LHCN-M2 (cell line): ENCODE measurements at regions not wholly inside any gene's neighbourhood (a gene's known extent, or its start where the extent isn't known, plus 50 kb on each side); places are given as distances from the start of the nearest gene placed in this dataset.
"Not testable (repeated sequence)": the region's sequence is repeated elsewhere in the genome, so short reads cannot be mapped to it uniquely, and the experiment has no call there.

Experiments used
- DNase-seq: peaks from one replicate; pipeline ENCODE4 v3.0.0-alpha.2; 2012; ENCODE audit warnings: low read depth

DNA sequence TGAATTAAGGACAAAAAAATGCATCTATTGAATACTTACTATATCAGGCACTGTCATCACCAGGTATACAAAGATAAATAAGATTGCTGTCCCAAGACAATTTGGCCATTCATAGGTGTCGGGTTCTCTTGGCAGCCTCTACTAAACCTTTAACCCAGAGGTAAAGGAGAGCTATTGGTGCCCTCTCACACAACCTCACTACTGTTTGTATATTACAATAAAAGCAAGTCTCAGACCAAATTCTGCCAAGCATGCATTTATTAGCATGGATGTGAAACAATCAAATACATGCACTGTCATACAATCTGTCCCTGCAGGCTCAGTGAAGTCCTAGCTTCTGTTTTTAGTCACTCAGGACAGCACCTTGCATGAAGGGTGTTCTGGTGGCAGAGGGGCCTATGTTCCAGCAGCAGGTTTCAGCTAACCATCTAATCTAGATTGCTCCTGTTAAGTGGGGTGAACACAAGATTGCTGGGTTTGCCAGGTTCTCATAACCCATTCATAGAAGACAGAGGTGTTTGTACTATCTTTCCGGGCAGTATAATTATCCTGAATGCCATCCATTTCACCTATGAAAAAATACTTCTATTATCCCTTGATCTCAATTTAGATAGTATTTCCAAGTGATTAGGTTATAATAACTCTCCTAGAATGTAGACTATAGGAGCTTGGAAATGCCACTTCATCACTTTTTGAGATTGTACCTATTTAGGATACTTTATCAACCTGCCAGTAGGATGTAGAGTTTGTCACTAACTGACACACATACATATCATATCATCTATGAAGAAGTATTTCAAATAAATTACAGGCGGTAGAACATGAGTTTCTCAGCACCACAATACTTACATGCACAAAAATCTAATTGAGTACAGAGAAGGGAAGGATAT lies 254.0 kb upstream of the KRR1 start:
- no peak for DNase-seq

DNA sequence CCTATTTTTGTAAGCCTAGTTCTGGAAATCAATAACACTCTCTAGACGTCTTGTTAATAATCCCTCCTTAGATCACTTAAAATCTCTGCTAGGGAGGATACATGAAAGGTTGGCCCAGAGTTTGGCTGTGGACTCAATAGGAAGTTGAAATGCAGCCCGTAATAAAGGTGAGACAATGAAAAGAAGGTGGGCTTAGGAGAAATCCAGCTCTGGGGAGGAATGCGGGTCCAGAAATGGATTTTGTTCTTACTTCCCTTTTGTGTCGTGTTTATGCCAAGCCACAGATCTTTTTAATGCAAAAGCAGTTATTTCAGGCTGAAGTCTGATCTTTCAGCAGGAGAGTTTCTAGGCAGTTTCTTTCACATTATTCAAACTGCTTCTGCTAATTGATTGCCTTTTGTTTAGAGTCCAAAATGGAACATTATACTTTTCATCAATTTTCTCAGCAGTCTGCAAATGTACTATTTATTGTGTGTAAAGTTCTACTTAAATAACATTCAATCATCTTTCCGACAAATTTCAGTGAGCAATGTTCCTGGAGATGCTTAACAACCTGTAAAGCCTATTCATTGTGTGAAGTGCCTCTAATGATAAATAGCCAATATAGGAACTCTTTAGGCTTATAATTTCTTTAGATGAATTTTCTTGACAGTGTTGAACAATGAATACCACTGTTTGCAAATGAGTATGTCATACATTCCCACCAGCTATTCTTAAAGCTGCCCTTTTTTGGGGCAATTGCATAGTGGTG lies 252.9 kb upstream of the KRR1 start:
- no peak for DNase-seq

DNA sequence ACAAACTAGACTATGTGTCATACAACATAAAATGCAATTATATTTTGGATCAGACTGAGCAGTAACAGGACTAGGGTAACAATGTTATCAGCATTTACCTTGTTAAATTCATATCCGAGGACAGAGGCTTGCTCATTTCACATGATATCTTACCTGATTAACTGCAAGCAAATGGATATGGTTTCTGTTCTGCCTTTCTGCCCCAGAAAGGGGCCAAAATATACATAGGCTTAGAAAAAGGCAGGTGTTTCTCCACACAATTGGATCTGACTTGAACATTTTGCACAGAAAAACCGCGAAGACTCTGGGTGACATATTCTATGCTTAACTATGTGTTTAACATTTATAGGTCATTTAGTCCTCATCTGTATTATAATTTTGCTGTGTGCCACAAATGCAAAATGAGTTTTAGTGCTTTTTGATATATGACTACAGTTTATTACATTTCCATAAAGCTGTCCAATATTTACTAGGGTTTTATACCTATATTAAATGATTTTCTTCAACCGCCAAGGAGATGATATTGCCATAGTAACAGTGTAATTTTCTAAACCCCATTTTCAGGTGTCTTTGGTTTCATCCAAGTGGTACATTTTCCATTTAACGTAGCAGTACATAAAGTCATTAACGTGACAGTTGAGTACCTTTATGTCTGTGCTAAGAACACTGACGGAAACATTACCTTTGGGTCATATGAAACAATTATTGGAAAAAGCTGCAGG lies 249.3 kb upstream of the KRR1 start:
- no peak for DNase-seq

DNA sequence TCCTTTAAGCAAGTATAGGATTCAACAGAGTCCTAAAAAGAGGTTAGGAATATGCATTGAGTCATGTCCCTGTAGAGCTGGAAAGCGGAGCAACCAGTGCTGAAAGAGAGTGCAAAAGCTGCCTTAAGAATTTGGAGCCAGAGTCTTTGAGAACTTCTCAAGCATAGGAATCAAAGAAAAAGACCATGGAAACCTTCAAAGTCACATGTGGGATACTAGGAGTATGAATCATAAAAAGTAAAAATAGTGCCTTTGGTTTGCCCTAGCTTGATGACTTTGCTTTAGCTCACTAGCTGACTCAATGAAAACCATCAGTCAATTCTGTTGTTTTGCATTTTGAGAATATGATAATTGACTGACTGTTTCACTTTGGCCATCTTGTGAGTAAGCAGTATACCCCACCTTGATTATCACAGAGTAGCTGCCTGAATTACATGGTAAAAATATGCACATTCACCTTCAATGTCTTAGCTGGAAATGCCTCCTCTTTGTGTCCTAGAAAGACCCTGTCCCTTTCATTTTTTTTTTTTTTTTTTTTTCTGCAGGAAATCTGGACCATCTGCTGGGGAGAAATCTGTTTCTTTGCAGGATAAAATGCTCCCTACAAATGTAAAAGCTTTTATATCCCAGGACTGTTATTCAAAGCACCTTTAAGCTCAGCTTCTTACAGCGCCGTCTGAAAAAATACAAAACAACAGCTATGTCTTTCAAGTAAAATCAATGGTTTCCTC lies 248.6 kb upstream of the KRR1 start:
- peak; percentile 92 for DNase-seq

DNA sequence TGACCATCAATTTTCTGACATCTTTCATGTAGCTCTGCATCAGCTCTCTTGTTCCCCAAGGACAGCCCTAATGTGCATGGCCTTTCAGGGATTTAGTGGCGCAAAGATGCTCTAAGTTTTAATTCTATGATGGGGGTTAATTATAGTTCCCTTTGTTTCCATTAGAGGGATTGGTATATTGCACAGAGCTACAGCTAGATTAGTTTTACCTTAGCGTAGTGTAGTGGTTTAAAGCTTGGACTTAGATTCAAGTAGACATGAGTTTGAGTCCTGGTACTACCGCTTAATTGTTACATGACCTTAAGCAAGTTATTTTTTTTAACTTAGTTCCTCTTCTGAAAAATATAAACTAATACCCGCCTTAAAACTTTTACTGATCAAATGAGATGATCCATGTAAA lies 247.8 kb upstream of the KRR1 start:
- DNase-seq: no peak

DNA sequence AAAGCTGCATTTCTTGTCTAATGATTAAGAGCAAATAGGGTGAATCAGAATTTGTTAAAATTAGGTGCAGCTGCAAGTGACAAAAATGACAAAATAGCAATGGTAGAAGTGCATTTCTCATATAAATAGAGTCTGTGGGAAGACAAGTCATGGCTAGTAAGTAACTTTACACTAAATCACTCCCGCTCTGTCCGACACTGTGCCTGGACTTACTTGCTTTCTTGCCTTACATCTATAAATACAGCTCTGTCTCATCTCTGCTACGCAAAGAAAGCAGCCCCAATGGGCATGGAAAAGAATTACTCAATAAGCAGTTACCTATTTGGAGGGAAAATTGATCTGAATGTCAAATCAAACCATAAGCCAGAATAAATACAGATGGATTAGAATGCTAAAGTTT lies 245.4 kb upstream of the KRR1 start:
- no peak for DNase-seq

DNA sequence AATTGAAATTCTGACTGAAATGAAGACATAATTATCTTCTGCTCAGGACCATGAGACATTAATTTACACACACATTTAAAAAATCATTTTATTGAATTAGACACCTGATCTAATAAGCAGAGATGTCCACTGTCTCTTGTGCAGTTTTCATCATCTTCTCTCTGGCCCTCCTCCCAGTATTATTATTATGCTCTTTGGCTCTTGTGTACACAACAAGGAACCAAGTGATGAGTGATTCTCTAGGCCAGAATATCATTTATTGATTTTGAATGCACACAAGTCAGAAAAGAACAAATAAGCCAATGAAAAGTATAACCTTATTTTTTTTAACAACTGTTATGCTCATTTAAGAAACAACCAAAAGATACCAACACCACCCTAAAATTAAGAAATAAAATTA lies 244.7 kb upstream of the KRR1 start:
- no peak for DNase-seq

DNA sequence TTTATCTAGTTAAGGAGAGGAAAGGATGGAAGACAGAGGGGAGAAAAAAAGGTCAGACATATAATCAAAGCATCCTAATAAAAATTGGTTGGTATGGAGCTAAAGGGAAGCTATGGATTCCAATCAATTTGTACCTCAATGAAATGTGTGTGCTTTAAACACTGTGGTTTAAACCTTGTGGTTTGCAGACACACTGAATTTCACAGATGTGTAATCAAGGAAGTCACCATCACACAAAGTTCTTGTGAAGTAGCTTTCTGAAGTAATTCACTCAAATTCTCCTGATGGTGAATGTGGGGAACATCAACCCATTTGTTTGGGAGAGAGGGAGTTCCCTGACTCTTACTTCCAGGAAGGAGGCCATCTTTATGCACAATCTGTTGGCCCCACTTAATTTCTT lies 243.3 kb upstream of the KRR1 start:
- peak; percentile 35 for DNase-seq

DNA sequence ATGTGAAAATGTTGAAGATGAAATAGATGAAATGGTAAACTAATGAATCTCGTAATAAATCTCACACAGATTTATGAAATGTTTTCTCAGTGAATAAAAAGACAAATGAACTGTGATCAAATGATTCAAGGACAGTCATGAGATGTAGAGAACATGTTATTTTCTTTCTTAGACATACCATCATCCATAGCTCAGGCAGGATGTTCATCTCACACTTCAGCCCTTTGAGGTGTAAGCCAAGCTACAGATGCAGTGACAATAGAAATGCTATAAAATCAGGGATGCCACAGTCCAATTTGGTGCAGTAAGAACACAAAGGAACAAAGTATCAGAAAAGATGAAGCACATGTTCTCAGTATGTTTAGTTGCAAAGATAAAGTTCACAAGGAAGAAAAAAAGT lies 242.7 kb upstream of the KRR1 start:
- DNase-seq: no peak

DNA sequence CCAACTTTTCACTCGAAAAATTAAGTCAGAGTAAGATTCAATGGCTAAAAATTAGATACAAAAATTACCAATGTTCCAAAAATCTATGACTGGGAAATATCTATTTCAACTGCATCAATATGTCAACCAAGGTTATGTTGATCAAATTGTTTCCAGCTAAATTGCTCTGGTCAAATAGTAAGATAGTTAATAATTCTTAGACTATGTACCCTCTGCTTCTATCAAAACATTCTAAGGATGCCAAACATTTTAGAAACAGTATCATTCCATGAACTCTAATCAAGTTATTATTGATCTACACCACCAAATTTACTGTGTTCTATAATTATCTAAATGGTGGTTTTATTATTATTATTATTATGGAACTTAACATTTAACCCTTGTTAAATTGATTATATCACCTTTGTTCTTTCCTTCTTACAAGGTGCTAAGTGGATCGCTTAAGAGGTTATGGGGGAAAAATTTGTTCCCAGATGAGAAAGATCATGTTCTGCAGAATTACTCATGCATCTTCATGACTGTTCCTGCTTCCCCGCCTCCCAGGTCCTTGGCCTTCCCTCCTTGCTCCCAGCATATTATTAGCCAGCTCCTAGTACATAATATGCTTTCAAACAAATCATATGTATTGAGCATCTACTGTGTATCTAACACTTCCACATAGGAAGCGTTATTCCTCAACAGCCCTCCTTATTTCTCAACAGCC lies 240.5 kb upstream of the KRR1 start:
- DNase-seq: peak; percentile 56

DNA sequence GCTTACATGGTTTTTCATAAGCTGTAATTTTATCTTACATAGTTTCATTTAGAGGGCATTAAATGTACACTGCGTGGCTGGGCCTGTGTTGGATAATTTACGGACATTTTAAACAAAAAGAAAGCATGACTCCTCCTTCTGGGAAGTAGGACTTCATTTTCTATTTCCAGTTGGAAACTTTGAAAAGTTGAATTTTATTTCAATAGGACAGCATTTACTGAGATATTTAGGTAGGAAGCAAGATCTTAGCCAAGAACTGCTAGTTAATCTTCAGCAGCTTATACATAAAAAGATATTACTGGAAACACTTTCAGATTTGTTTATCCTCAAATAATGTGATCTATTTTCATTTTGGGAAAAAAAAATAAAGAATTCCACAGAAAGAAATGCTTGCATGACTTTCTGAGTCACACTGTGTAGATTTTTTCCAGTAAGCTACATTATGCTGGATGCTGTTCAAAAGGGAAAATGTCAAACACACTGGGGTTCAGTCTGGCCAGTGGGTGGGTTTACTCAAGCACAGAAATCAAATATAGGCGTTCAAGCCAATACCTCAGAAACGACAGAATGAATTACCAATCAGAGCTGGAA lies 239.4 kb upstream of the KRR1 start:
- peak; percentile 69 for DNase-seq

DNA sequence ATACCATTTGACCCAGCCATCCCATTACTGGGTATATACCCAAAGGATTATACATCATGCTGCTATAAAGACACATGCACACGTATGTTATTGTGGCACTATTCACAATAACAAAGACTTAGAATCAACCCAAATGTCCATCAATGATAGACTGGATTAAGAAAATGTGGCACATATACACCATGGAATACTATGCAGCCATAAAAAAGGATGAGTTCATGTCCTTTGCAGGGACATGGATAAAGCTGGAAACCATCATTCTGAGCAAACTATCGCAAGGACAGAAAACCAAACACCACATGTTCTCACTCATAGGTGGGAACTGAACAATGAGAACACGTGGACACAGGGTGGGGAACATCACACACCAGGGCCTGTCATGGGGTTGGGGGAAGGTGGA lies 237.6 kb upstream of the KRR1 start:
- DNase-seq: not testable (repeated sequence)

DNA sequence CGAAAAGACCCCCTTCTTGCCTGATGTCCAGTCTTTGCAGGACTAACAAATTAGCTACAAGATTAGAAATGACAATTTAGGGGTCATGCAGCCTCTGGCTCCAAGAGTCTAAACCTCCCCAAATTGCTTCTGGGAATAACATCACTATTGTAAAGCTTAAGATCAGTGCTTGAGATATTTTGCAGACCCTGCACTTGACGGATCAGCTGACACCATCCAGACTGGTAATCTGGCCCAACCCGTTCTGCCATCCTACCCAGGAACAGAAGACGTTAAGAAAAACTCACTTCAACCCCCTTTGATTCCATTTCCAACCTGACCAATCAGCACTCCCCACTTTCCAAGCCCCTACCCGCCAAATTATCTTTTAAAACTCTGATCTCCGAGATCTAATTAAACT lies 236.7 kb upstream of the KRR1 start:
- no peak for DNase-seq

DNA sequence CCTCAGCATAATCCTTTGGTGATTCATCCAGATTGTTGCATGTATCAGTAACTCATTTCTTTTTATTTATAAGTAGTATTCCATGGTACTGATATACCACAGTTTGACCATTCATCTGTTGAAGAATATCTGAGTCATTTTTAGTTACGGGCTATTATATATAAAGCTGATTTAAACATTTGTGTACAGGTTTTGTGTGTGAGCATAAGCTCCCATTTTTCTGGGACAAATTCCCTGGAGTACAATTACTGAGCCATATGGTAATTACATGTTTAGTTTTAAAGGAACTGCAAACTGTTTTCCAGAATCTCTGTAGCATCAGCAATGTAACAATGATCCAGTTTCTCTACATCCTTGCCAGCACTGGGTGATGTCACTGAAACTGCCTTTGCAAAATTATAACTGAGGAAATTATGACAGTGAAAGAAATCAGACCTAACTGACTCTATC lies 236.2 kb upstream of the KRR1 start:
- DNase-seq: peak; percentile 82

DNA sequence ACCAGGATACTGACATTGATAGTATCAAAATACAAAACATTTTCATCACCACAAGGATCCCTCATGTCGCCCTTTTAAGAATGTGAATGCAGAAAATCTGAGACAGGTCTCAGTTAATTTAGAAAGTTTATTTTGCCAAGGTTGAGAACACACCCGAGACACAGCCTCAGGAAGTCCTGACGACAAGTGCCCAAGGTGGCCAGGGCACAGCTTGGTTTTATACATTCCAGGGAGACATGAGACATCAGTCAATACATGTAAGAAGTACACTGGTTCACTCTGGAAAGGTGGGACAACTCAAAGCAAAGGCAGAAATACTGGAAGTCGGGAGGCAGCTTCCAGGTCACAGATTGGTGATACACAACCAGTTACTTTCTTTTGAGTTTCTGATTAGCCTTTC lies 235.2 kb upstream of the KRR1 start:
- no peak for DNase-seq

DNA sequence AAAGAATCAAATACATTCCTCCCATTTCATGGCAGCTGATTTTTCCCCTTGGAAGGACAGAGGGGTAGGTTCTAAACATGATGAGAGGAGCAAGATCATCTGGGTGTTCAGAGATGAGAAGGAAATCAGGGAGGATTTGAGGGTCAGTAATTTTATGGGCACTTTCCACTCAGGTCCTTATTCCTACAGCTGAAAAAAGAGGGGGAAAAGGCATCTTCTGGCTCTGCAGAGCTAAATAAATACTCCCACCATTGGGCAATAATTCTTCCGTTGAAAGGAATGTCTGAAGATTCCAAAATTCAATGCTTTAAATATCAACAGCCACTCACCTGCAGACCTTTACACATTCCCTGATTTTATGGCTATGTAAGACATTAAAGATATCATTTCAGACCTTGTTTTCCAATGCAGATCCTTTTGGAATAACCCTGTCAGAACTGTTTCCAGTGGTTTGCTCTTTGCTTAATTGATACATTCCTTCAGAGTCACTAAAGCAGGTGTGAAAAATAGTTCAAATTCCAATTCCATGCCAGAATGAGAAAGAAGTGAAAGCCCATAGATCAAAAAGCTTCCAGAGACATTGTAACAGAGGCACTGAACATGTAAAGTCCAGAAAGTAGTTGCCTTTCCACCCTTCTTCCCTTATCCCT lies 233.3 kb upstream of the KRR1 start:
- DNase-seq: no peak

DNA sequence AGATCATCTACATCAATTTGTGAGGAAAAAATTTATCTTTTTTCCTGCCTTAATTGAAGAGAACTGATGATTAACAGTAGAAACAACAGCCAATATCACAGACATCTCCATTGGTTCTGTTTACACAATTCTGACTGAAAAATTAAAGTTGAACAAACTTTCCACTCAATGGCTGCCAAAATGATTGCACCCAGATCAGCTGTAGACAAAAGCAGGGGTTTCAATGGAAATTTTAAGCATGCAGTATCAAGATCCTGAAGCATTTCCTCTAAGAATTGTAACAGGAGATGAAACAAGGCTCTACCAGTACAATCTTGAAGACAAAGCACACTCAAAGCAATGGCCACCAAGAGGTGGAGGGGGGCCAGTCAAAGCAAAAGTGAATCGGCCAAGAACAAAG lies 231.6 kb upstream of the KRR1 start:
- no peak for DNase-seq

DNA sequence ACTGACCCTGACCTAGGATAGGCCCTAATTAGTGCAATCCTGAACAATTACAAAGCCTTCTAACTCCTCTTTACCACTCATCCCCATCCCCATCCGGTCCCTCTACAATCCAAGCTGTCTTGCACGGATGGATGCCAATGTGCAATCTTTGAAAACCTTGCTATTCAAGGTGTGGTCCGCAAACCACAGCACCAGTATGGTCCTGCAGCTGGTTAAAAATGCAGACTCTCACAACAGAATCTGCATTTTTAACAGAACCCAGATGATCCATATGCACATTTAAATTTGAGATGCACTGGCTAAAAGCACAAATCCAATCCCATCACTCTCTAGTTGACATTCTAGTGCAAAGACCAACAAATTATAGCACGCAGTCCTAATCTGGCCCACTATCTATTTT lies 230.6 kb upstream of the KRR1 start:
- DNase-seq: no peak

DNA sequence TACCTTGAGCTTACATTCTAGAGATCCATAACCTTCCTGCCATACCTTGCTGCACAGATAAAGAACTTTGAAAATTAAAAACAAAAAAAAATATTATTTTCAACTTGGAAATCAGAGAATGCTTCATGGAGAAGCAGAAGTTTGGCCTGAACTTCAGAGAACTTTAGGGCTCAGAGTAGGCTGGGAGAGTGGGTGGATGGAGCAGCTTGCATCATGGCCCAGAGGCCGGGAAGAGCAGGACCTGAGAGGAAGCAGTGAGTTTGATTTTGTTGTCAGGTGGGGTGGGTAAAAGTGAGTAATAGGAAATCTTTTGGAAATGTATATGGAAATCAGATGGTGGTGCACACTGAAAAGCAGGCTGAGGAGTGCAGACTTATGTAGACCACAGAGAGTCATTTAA lies 228.5 kb upstream of the KRR1 start:
- no peak for DNase-seq

DNA sequence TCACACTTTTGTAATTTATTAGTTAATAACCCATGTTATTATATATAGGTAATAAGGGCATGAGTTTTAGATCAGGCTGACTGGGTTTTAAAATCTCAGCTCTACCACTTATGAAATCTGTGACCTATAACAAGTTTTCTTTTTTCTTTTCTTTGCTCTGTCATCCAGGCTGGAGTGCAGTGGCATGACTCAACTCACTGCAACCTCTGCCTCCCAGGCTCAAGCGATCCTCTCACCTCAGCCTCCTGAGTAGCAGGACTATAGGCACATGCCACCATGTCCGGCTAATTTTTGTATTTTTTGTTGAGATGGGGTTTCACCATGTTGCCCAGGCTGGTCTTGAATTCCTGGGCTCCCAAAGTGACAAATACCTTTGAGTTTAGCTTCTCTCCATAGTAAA lies 227.7 kb upstream of the KRR1 start:
- DNase-seq: not testable (repeated sequence)
